Peyer's patch (tissue), 4 donors: ENCODE measurements at regions not wholly inside any gene's neighbourhood (a gene's known extent, or its start where the extent isn't known, plus 50 kb on each side); places are given as distances from the start of the nearest gene placed in this dataset.
A peak's percentile ranks its signal among the peaks of the same experiment; 100 is the strongest.

ENCODE experiments used
- DNase-seq, 3 donors: peaks; one replicate each; pipeline ENCODE4 v3.0.0-alpha.2; 2017 to 2019
- H3K27ac ChIP-seq, 4 donors: fragments of 200-600 bp; sonication (generic); one replicate each; pipeline ENCODE4 v1.5.1; 2016 to 2019
- H3K27me3 ChIP-seq, 2 donors: fragments of 200-600 bp; sonication (generic); one replicate each; pipeline ENCODE4 v1.5.1; 2019
- H3K36me3 ChIP-seq, 3 donors: fragments of 200-600 bp; sonication (generic); one replicate each; pipeline ENCODE4 v1.5.1; 2016 to 2019
- H3K4me1 ChIP-seq, 4 donors: fragments of 200-600 bp; sonication (generic); one replicate each; pipeline ENCODE4 v1.5.1; 2016 to 2019
- H3K4me3 ChIP-seq, 4 donors: fragments of 200-600 bp; sonication (generic); 1 replicate in 3 of 4; 2 replicates in 1 of 4; pipeline ENCODE4 v1.5.1; 2016 to 2019; ENCODE audit warnings: mild to moderate bottlenecking in 1 of 4
- H3K9me3 ChIP-seq, 4 donors: fragments of 200-600 bp; sonication (generic); one replicate each; pipeline ENCODE4 v1.5.1; 2016 to 2019; ENCODE audit warnings: mild to moderate bottlenecking in 1 of 4
- POLR2A ChIP-seq, 2 donors: fragments of 450-650 bp; IDR thresholded peaks; one replicate each; pipeline ENCODE4 v1.5.1; 2017; ENCODE audit warnings: antibody characterized with exemption in 2 of 2, mild to moderate bottlenecking in 2 of 2, moderate library complexity in 2 of 2
- TF ChIP-seq, protein P1 (sequence below), 6 experiments: fragments of 450-650 bp in 4 of 6; fragments of 200-600 bp in 2 of 6; sonication (generic) in 1 of 6; IDR thresholded peaks; one replicate each; pipeline ENCODE4 v1.5.1; 2017 to 2019; ENCODE audit warnings: antibody characterized with exemption in 6 of 6, mild to moderate bottlenecking in 3 of 6, moderate library complexity in 1 of 6

DNA sequence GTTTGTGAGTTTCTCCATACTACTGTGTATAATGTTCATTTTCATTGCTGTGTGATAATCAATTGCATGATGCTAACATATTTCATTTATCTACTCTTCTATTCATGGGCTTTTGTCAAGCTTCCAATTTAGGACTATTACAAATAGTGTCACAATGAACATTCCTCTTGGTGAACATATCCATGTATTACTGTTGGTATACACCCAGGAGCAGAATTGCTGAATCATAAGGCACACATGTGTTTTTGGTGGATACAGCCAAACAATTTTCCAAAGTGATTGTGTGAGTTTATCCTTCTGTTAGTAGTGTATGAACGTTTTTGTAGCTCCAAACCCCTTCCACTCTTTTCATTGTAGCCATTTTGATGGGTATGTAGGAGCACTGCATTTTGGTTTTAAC, 101.6 kb upstream of the COPS8 start:
- no peak for DNase-seq
- no peak overlapping the region for H3K4me3 ChIP-seq
- no peaks in the 10 kb centered on the region for H3K27me3 ChIP-seq
- H3K27ac ChIP-seq: no peak overlapping the region
- H3K36me3 ChIP-seq: no peaks in the 10 kb centered on the region
- H3K4me1 ChIP-seq: peaks cover 0 to 8% (median 0%) of the 10 kb centered on the region in 4 donors
- H3K9me3 ChIP-seq: no peaks in the 10 kb centered on the region
- no peak for TF ChIP-seq POLR2A (IDR thresholded peaks at IDR 0.05)
- TF ChIP-seq, protein P1, sequence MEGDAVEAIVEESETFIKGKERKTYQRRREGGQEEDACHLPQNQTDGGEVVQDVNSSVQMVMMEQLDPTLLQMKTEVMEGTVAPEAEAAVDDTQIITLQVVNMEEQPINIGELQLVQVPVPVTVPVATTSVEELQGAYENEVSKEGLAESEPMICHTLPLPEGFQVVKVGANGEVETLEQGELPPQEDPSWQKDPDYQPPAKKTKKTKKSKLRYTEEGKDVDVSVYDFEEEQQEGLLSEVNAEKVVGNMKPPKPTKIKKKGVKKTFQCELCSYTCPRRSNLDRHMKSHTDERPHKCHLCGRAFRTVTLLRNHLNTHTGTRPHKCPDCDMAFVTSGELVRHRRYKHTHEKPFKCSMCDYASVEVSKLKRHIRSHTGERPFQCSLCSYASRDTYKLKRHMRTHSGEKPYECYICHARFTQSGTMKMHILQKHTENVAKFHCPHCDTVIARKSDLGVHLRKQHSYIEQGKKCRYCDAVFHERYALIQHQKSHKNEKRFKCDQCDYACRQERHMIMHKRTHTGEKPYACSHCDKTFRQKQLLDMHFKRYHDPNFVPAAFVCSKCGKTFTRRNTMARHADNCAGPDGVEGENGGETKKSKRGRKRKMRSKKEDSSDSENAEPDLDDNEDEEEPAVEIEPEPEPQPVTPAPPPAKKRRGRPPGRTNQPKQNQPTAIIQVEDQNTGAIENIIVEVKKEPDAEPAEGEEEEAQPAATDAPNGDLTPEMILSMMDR (IDR thresholded peaks at IDR 0.05): no peak

DNA sequence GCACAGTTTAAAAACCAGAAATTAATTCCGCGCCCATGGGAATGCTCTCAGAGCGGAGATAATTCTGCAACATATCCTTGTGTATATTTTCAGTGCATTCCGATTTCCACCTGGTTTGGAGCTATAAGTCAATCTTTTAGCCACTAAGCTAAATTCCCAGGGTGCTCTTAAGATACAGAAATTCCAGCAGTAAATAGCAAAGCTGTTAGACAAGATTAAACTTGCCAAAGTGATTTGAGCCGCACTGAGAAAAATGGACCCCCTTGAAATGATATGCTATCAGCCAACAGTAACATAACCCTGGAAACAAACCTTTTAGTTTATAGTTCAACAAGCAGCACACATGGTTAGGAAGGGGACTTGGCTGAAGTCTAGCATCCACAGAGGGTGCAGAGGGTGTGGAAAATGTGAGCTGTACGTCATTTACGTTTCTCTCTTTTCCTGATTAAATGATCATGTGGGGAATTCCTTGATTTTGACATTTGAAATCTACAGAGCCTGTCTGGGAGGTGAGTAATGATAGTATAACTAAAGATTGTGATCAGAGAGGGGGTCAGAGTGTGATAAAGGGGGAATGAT, 99.8 kb upstream of the COPS8 start:
- Histone ChIP-seq H3K36me3 (no peaks in the 10 kb centered on the region), H3K9me3 (no peaks in the 10 kb centered on the region), H3K27ac (no peak overlapping the region), H3K4me1 (peaks cover 0 to 8% (median 0%) of the 10 kb centered on the region in 4 donors), H3K27me3 (no peaks in the 10 kb centered on the region), H3K4me3 (no peak overlapping the region)
- TF ChIP-seq, protein P1 (IDR thresholded peaks at IDR 0.05): no peak
- TF ChIP-seq POLR2A (IDR thresholded peaks at IDR 0.05): no peak
- DNase-seq: no peak

DNA sequence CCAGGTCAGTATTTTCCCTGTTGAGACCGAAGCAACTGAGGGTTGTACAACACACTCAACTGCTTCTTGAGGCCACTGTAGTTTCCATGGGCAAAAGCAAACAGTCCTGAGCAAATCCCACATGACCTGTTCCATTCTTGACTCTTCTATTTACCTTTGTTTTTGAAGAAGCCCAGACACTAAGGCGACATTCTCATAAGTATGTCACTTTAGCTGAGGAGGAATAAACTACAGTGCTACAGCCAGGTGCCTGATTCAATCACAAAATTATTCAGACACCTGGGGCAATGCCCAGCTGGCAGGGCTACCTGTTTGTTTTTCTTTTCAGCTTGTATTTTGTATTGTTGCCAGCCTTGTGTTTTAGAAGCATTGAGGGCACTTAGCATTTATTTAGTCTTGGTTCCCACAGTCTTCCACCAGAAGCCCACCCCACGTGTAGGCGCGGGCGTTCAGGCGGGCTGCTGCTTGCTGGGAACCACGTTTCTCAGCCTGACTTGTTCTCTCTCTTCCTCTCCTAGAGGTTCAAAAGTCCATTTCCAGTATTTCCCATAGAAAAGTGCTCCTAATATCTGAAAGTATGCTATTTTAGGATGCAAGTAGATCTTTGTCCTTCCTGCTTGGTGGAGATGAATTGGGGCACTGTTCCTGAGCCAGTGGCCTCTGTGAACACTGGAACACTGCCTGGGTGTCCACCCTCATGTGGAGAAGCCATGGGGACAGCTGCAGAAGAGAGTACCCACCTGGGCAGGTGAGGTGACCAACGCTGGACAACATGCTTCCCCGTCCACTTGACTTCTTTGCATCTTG, 99.0 kb upstream of the COPS8 start:
- DNase-seq: no peak
- Histone ChIP-seq H3K27me3 (no peaks in the 10 kb centered on the region), H3K4me3 (no peak overlapping the region), H3K9me3 (no peaks in the 10 kb centered on the region), H3K36me3 (no peaks in the 10 kb centered on the region), H3K4me1 (peaks cover 0 to 8% (median 0%) of the 10 kb centered on the region in 4 donors), H3K27ac (no peak overlapping the region)
- TF ChIP-seq, protein P1 (IDR thresholded peaks at IDR 0.05): no peak
- no peak for TF ChIP-seq POLR2A (IDR thresholded peaks at IDR 0.05)

DNA sequence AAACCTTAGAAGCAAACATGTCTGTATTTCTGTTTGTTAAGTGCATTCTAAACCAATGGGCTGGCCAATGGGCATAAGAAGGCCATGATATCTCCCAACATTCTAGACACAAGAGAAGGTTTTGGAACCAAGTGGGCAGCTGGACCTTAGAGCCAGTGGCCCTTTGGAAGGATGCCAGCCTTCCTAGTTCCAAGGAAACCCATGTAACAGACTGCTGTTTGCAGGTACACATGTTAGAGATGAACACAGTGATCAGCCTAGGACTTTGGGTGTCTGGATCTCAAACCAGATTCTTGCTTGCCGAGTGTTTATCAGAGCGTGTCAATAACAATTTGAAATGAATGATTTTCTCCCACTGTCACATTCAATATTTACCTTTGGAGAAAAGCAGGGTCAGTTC, 97.5 kb upstream of the COPS8 start:
- H3K4me3 ChIP-seq: no peak overlapping the region
- H3K27ac ChIP-seq: peak overlapping the region in 3 of 4 donors; percentile 58 to 77 (median 66)
- no peak for TF ChIP-seq POLR2A (IDR thresholded peaks at IDR 0.05)
- TF ChIP-seq, protein P1 (IDR thresholded peaks at IDR 0.05): no peak
- H3K4me1 ChIP-seq: peaks cover 0 to 8% (median 0%) of the 10 kb centered on the region in 4 donors
- H3K27me3 ChIP-seq: no peaks in the 10 kb centered on the region
- no peaks in the 10 kb centered on the region for H3K9me3 ChIP-seq
- H3K36me3 ChIP-seq: no peaks in the 10 kb centered on the region
- DNase-seq: no peak

DNA sequence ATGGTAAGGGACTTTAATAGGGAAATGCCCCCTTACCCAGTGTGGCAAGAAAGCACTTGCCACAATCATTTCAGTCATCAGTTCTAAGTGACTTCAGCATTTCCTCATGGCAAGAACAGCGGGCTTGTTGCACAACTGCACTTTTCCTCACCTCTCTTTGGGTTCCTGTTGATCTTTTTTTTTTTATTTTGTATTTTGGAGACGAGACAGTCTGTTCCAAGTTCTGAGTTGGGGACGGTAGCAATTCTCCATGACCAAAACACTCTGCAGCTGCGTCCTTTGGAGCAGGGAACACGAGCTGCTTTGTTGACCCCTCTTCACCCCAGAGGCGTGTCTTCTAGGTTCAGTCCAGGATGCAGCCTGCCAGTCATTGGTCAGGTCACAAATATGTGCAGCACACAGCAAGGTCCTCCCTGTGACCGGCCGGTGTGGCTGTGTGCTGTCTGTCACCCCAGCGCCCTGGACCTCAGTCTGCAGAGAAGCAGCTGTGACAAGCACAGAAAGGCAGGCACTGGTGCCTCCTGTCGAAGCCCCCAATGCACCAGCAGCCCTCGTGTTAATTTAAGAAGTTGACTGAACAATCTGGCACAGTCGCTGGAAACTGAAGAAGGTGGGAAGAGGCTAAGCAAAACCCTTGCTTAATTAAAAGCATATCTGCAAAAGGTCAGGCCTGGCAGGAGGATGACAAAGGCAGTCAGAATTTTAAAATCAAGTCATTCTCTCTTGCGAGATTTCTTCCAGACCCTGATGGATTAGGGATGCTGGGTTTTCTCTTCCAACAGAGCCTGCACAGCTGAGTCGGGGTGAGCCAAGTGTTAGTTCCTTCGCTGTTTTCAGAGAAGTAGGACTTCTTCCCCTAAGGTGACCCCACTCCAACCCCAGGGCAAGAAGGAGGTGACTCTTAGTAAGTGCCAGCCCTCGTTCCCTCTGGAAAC, 96.7 kb upstream of the COPS8 start:
- no peaks in the 10 kb centered on the region for H3K9me3 ChIP-seq
- TF ChIP-seq POLR2A (IDR thresholded peaks at IDR 0.05): peak in 1 of 2 donors; percentile 32
- TF ChIP-seq, protein P1 (IDR thresholded peaks at IDR 0.05): no peak
- peaks cover 0 to 8% (median 0%) of the 10 kb centered on the region in 4 donors for H3K4me1 ChIP-seq
- DNase-seq: peak in 1 of 3 donors; percentile 81
- H3K36me3 ChIP-seq: no peaks in the 10 kb centered on the region
- H3K27me3 ChIP-seq: no peaks in the 10 kb centered on the region
- no peak overlapping the region for H3K4me3 ChIP-seq
- peak overlapping the region in 3 of 4 donors; percentile 58 to 79 (median 66) for H3K27ac ChIP-seq
